Fibroblast of skin of left quadriceps (primary cell): ENCODE measurements at regions not wholly inside any gene's neighbourhood (a gene's known extent, or its start where the extent isn't known, plus 50 kb on each side); places are given as distances from the start of the nearest gene placed in this dataset.
A peak's percentile ranks its signal among the peaks of the same experiment; 100 is the strongest.

Experiments used
- DNase-seq, 2 experiments: peaks; one replicate each; pipeline ENCODE4 v3.0.0-alpha.2; 2013; ENCODE audit warnings: low read depth in 2 of 2

- no peak for DNase-seq
Measured at GRCh38 chr2:199707593-199708185, 143.3 kb downstream of the FTCDNL1 start.

- DNase-seq: no peak
Measured at GRCh38 chr2:199705538-199705937, 145.5 kb downstream of the FTCDNL1 start.

- DNase-seq: peak; percentile 15 to 16
Measured at GRCh38 chr2:199704358-199705238, 146.4 kb downstream of the FTCDNL1 start.

- DNase-seq: no peak
Measured at GRCh38 chr2:199703199-199703598, 147.8 kb downstream of the FTCDNL1 start.

- no peak for DNase-seq
Measured at GRCh38 chr2:199697469-199697868, 153.5 kb downstream of the FTCDNL1 start.

GRCh38 chr2:199696048-199696447 lies 154.9 kb downstream of the FTCDNL1 start:
- no peak for DNase-seq

GRCh38 chr2:199693861-199694260 lies 157.1 kb downstream of the FTCDNL1 start:
- no peak for DNase-seq

- DNase-seq: no peak
Measured at GRCh38 chr2:199692489-199692888, 158.5 kb downstream of the FTCDNL1 start.

- DNase-seq: no peak
Measured at GRCh38 chr2:199690225-199690624, 160.8 kb downstream of the FTCDNL1 start.

GRCh38 chr2:199685669-199686068 lies 165.3 kb downstream of the FTCDNL1 start:
- no peak for DNase-seq

- DNase-seq: no peak
Measured at GRCh38 chr2:199684832-199685231, 166.2 kb downstream of the FTCDNL1 start.

GRCh38 chr2:199684168-199684567 lies 166.8 kb downstream of the FTCDNL1 start:
- no peak for DNase-seq

GRCh38 chr2:199682001-199682400 lies 169.0 kb downstream of the FTCDNL1 start:
- DNase-seq: no peak

GRCh38 chr2:199680482-199680881 lies 170.5 kb downstream of the FTCDNL1 start:
- no peak for DNase-seq

GRCh38 chr2:199679883-199680282 lies 171.1 kb downstream of the FTCDNL1 start:
- no peak for DNase-seq

GRCh38 chr2:199677881-199678280 lies 173.1 kb downstream of the FTCDNL1 start:
- DNase-seq: no peak

GRCh38 chr2:199668645-199669044 lies 182.3 kb downstream of the FTCDNL1 start:
- peak in 1 of 2 experiments; percentile 20 for DNase-seq

GRCh38 chr2:199663157-199663556 lies 187.8 kb downstream of the FTCDNL1 start:
- no peak for DNase-seq

GRCh38 chr2:199662255-199662654 lies 188.7 kb downstream of the FTCDNL1 start:
- DNase-seq: no peak

GRCh38 chr2:199660167-199660566 lies 190.8 kb downstream of the FTCDNL1 start:
- no peak for DNase-seq

GRCh38 chr2:199659207-199659606 lies 191.8 kb downstream of the FTCDNL1 start:
- DNase-seq: peak in 1 of 2 experiments; percentile 21

- no peak for DNase-seq
Measured at GRCh38 chr2:199646439-199646838, 188.7 kb upstream of the SATB2 start.

- DNase-seq: no peak
Measured at GRCh38 chr2:199631129-199631528, 173.4 kb upstream of the SATB2 start.
